Uterus (tissue), 2 donors: ENCODE measurements at regions not wholly inside any gene's neighbourhood (a gene's known extent, or its start where the extent isn't known, plus 50 kb on each side); places are given as distances from the start of the nearest gene placed in this dataset.

Source experiments
- CTCF ChIP-seq, 4 experiments: fragments of 200-600 bp in 2 of 4; fragments of 450-650 bp in 2 of 4; sonication (generic) in 2 of 4; IDR thresholded peaks; one replicate each; pipeline ENCODE4 v1.5.1; 2016 to 2019; ENCODE audit warnings: antibody characterized with exemption in 4 of 4, mild to moderate bottlenecking in 2 of 4, moderate library complexity in 1 of 4
- POLR2A ChIP-seq, 2 donors: fragments of 450-650 bp; IDR thresholded peaks; one replicate each; pipeline ENCODE4 v1.6.1; 2016; ENCODE audit warnings: antibody characterized with exemption in 2 of 2, mild to moderate bottlenecking in 1 of 2, moderate library complexity in 1 of 2

- TF ChIP-seq POLR2A (IDR thresholded peaks at IDR 0.05) (no peak), CTCF (IDR thresholded peaks at IDR 0.05) (no peak)
These were observed 1327.9 kb downstream of the TBC1D22A start for GRCh38 chr22:48090332-48090672.
